LNCAP (cell line): ENCODE measurements at regions not wholly inside any gene's neighbourhood (a gene's known extent, or its start where the extent isn't known, plus 50 kb on each side); places are given as distances from the start of the nearest gene placed in this dataset.
A peak's percentile ranks its signal among the peaks of the same experiment; 100 is the strongest.

Source experiments
- TF ChIP-seq, protein P1 (sequence below): fragments of 450-650 bp; IDR thresholded peaks from 2 replicates; pipeline ENCODE4 v1.5.1; 2017; ENCODE audit warnings: mild to moderate bottlenecking

DNA sequence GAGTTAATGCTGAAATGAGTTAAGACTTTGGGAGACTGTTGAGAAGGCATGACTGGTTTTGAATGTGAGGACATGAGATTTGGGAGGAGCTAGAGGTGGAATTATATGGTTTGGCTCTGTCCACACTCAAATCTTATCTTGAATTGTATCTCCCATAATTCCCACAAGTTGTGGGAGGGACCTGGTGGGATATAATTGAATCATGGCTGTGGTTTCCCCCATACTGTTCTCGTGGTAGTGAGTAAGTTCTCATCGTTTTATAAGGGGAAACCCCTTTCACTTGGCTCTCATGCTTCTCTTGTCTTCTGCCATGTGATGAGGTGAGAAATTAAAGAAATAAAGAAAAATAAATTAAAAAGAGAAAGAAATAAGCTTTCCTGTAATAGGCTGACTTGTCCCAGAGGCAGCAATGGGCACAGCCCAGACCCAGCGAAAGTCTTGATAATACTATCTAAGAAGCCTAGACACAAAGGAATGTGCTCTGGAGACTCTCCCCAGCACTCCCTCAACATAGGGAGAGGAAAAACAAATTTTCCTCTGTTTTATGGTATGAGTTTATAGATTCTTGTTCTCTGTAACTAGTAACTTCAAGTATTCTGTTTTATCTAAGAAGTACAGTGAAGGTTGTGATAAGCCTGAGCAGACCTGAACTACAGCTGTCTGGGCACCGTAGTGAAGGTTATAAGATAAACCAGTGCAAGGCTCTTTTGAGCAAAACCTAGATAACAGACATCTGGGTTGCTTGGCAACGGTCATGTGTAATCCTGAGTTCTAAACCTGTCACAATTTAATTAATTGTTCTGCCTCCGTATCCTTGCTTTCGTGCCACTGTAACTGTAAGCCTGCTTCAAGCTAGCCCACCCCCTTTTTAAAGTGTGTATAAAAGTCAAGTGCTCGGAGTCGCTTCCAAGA, 88.9 kb upstream of the ECI2 start:
- TF ChIP-seq, protein P1, sequence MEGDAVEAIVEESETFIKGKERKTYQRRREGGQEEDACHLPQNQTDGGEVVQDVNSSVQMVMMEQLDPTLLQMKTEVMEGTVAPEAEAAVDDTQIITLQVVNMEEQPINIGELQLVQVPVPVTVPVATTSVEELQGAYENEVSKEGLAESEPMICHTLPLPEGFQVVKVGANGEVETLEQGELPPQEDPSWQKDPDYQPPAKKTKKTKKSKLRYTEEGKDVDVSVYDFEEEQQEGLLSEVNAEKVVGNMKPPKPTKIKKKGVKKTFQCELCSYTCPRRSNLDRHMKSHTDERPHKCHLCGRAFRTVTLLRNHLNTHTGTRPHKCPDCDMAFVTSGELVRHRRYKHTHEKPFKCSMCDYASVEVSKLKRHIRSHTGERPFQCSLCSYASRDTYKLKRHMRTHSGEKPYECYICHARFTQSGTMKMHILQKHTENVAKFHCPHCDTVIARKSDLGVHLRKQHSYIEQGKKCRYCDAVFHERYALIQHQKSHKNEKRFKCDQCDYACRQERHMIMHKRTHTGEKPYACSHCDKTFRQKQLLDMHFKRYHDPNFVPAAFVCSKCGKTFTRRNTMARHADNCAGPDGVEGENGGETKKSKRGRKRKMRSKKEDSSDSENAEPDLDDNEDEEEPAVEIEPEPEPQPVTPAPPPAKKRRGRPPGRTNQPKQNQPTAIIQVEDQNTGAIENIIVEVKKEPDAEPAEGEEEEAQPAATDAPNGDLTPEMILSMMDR: no peak

DNA sequence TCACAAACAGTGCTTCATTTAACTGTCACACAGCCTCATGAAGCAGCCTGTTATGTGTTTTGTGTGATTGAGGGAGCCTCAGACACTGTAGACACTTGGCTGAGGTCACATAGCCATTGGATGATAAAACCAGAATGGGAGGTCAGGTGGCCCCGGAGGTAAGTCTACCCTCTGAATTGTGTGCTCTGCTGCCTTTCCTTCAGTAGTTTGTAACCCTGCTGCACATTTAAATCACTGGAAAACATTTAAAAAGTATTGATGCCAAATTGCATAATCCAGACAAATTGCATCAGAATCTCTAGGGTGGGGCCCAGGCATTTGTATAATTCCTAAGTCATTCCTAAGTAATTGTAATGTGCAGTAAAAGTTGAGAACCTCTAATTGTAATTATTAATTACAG, 85.2 kb upstream of the ECI2 start:
- TF ChIP-seq, protein P1: no peak

DNA sequence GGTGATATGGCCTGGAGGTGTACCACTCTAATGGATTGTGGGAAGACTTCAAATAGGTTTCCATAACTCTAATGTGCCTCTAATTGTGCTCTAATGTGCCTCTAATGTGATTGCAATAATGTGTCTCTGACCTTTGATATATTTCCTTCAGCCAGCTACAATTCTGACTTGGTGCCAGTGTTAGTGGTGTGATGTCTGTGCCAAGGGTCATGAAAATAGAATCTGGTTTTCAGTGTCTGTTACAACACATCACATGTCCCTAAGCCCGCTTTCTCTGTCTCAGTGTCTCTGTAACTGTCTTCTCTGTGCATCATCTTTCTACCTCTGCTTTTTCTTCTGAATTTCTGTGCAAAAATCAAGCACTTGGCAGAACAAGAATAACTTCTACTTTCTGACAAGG, 77.2 kb upstream of the ECI2 start:
- TF ChIP-seq, protein P1: no peak

DNA sequence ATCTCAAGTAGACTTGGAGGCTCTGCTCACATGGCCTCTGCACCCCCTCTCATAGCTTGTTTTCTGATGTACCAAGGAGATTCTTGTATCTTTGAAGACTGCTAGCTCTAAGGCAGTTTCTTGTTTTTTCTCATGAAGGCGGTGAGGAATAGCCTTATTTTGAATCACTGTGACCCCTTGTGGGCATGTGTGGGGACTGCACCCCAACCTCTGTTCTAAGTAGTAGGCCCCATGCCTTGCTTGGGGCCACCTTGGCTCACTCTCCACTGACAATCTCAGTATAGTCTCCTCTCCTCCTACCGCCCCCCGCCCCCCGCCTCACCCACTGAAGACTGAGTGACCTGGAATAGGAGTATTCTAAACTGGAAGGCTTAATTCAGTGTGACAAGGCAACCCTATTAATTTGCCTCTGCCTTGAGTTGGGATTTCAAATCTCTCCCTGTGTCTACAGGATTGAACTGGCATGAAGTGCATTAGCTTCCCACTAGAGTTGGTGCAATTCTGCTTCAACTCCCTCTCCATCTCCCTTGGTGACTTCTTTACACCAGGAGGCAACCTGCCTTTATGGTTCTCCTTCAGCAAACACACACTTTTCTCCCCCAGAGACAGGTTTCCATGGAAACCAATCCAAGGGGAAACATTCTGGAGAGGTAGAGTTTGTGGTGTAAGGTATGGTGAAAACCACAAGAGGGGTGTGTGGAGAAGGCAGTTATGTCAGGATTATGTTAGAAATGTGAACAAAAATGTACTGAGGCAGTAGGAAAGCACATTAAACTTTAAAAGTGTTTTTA, 75.4 kb upstream of the ECI2 start:
- TF ChIP-seq, protein P1: peak; percentile 70

DNA sequence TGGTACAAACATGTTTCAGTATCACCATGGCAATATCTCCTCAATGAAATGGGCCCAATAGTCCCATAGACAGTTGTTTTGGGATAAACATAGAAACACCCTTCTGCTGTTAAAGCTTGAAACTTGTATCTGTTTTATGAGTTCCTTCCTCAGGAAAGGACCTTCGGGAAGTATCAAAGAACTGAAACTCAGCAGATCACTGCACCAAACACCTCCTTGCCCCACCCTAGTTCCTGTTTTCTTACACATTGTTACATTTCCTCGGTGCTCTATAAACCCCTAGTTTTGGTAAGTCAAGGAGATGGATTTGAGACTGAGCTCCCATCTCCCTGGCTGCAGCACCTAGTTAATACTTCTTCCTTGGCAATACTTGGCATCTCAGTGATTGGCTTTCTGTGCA, 73.8 kb upstream of the ECI2 start:
- TF ChIP-seq, protein P1: no peak

DNA sequence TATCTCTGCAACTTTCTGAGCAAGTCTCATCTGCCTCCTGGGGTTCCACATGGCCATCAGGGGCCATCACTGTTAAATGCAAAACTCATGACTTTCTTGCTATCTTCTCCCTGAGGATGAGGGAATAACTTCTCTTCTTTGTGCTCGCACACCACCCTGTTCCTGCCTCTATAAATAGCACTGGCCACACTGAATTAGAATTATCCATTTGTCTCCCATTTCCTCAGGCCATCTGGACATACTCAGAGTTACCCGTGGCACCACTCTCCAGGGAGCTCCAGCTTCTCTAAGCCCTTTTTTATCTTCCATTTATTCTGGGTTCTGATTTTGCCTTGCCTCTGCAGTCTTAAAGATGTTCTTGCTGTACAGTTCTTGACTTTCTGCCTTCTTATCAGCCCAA, 72.8 kb upstream of the ECI2 start:
- TF ChIP-seq, protein P1: no peak

DNA sequence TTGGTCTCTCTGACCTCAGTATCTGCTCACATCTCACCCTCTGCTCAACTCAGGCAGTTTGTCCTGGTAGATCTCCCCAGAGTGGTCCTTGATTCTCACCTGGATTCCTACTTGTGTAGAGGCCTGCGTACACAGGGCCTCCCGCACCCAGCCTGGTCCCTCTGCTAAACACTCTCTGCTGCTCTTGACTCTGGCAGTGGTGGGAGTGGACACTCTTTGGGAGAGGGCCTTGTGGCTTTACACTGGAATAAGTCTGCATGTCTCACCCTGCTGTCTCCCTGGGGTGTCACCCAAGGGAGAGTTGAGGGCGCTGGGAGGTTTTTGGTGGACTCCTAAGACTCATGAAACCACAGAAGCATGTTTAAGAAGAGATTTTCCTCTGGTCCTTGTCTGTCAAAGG, 57.3 kb upstream of the ECI2 start:
- TF ChIP-seq, protein P1: no peak
